HFF-Myc (cell line): ENCODE measurements at regions not wholly inside any gene's neighbourhood (a gene's known extent, or its start where the extent isn't known, plus 50 kb on each side); places are given as distances from the start of the nearest gene placed in this dataset.

Source experiments
- DNase-seq: peaks from one replicate; pipeline ENCODE4 v3.0.0-alpha.2; 2011; ENCODE audit warnings: low read depth; ENCODE audit errors: extremely low read depth
- H3K4me3 ChIP-seq: replicated peaks from 2 replicates; pipeline ENCODE4 v1.5.1; 2011; ENCODE audit warnings: low read depth, mild to moderate bottlenecking, control low read depth, low read length
- CTCF ChIP-seq: IDR thresholded peaks from 2 replicates; pipeline ENCODE4 v1.5.1; 2012; ENCODE audit warnings: mild to moderate bottlenecking, low read depth, low read length, control low read depth; ENCODE audit errors: missing control alignments

DNA sequence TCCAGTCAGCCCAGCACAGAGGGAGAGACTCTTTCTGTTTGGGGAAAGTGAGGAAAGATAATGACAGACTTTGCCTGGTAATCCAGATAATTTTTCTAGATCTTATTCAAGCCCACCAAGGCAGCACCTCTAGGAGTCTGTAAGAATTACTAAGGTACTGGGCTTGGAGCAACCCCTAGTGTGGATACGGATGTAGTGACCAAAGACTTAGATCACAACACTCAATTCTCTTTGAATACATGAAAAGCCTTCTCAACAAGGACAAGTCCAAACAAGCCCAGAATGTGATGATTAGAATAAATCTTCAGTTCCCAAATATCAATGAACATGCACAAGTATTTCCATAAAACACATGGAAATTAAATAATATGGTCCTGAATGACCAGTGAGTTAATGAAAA lies 206.9 kb downstream of the MRPL39 start:
- no peak for DNase-seq
- no peak overlapping the region for H3K4me3 ChIP-seq
- no peak for TF ChIP-seq CTCF

GRCh38 chr21:25398630-25399029 lies 208.7 kb downstream of the MRPL39 start:
- DNase-seq = no peak
- TF ChIP-seq CTCF = no peak
- H3K4me3 ChIP-seq = no peak overlapping the region

- DNase-seq = no peak
- H3K4me3 ChIP-seq = no peak overlapping the region
- no peak for TF ChIP-seq CTCF
Observed at GRCh38 chr21:25396135-25396711, 211.1 kb downstream of the MRPL39 start.

DNA sequence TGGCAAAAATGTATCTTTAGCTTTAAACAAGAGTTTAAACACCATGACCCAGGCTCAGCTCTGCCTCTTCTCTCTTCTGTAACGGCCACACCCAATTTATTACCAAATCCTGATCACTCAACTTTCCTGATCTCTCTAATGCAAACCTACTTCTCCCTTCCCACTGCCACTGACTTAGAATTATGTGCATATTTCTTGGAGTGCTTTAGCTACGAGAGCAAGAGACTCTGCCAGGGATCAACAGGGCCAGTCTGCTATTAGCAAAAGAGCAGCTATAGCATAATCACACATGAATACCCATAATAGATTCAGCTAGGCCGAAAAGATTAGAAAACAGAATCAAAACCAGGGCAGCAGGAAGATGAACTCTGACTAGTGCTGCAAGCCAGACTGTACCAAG lies 215.5 kb downstream of the MRPL39 start:
- no peak overlapping the region for H3K4me3 ChIP-seq
- no peak for DNase-seq
- TF ChIP-seq CTCF = no peak

DNA sequence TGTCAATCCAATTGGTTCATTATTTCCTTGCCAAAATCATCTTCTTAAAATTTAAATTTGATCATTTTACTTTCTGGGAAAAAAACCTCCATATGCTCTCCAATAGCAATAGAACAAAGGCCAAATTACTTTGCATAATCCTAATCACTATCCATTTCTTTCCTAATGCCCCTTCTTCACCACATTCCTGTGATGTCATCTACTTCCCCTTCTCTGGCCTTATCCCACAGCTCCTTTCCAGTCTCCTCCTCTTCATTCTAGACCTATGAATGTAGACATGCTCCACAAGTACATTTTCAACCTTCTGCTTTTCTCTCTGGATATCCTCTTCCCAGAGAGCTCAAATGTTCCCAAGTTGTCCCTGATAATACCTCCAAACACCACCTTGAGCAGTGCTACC lies 216.6 kb downstream of the MRPL39 start:
- DNase-seq = no peak
- H3K4me3 ChIP-seq = no peak overlapping the region
- no peak for TF ChIP-seq CTCF

- TF ChIP-seq CTCF = no peak
- H3K4me3 ChIP-seq = no peak overlapping the region
- DNase-seq = no peak
Observed at GRCh38 chr21:25387665-25388064, 219.6 kb downstream of the MRPL39 start.

DNA sequence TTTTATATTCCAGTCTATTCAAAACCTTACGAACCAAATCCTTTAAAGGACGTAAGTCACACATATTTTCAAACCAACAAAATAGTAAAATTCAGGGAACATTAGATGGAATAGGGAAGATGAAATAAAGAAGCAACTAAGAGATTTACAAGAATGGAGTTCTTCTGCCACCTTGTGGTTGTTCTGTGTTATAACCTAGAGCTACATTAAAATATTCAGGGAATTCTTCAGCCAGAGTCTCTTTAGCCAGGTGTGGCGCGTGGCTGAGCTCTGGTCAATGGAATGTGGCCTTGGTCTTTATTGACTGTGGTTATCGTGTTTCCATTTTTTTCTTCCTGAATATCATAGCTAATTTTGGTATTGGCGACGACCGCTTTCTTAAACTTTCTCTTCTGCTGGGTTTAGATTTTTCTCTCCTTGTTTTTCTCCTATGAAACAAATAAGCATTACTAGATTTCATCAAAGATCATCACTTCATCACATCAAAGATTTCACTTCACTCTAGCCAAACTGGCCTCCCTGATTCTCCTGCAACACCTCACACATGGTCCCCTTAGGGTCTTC lies 221.3 kb downstream of the MRPL39 start:
- peak; percentile 49 for TF ChIP-seq CTCF
- DNase-seq = peak; percentile 52
- H3K4me3 ChIP-seq = no peak overlapping the region
